ENCODE measurements at regions not wholly inside any gene's neighbourhood (a gene's known extent, or its start where the extent isn't known, plus 50 kb on each side); places are given as distances from the start of the nearest gene placed in this dataset.
"Not testable (repeated sequence)": the region's sequence is repeated elsewhere in the genome, so short reads cannot be mapped to it uniquely, and the experiment has no call there.

DNA sequence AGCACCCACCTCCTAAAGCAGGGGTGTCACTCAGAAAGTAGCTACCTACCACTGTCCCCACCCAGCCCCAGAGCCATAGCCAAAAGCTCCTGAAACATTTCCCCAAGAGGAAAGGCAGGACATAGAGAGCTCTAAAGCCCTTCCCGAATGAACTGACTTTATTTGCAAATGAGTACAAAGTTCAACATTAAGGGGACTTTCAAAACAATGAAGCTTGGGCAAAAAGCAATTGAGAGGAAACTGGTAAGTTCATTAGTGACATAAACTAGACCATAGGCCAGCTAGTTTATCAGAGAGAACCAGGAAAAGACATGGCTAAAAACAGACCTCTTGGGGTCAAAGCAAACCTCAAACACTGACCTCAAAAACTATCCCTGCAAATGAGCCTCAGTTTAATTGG lies 72.7 kb downstream of the IGLL5 start:
- H3K4me3 ChIP-seq (replicated peaks; ENCODE audit: low read depth, low read length), result no peak overlapping the region
- TF ChIP-seq CTCF (IDR thresholded peaks at IDR 0.05; ENCODE audit: low read depth, low read length, missing control alignments), result no peak
- DNase-seq (ENCODE audit: extremely low read depth, low read depth), result no peak

GRCh38 chr22:22961574-22961973 lies 74.0 kb downstream of the IGLL5 start:
- no peak for TF ChIP-seq CTCF (IDR thresholded peaks at IDR 0.05; ENCODE audit: low read depth, low read length, missing control alignments)
- H3K4me3 ChIP-seq (replicated peaks; ENCODE audit: low read depth, low read length), result no peak overlapping the region
- no peak for DNase-seq (ENCODE audit: extremely low read depth, low read depth)

- DNase-seq (ENCODE audit: extremely low read depth, low read depth), result no peak
- no peak overlapping the region for H3K4me3 ChIP-seq (replicated peaks; ENCODE audit: low read depth, low read length)
- TF ChIP-seq CTCF (IDR thresholded peaks at IDR 0.05; ENCODE audit: low read depth, low read length, missing control alignments), result no peak
Measured at GRCh38 chr22:22968366-22968765, 80.8 kb downstream of the IGLL5 start.

GRCh38 chr22:22972605-22973004 lies 85.0 kb downstream of the IGLL5 start:
- DNase-seq (ENCODE audit: extremely low read depth, low read depth), result not testable (repeated sequence)

GRCh38 chr22:22973336-22973735 lies 85.7 kb downstream of the IGLL5 start:
- TF ChIP-seq CTCF (IDR thresholded peaks at IDR 0.05; ENCODE audit: low read depth, low read length, missing control alignments), result no peak
- DNase-seq (ENCODE audit: extremely low read depth, low read depth), result no peak
- H3K4me3 ChIP-seq (replicated peaks; ENCODE audit: low read depth, low read length), result no peak overlapping the region

More at GRCh38 chr22:22972605-22973004, 85.0 kb downstream of the IGLL5 start:
- not testable (repeated sequence) for H3K4me3 ChIP-seq (replicated peaks; ENCODE audit: low read depth, low read length)

DNA sequence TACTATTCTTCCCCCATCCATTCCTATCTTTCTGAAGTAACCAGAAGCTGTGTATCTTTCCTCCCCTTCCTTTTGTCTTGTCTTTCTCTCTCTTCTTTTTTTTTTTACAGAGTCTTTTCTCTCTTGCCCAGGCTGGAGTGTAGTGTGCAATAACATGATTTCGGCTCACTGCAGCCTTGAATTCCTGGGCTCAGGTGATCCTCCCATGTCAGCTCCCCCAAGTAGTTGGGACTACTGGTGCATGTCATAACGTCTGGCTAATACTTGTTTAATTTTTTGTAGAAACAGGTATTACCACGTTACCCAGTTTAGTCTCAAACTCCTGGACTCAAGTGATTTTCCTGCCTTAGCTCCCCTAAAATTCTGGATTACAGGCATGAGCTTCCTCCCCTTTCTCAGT lies 86.5 kb downstream of the IGLL5 start:
- no peak for TF ChIP-seq CTCF (IDR thresholded peaks at IDR 0.05; ENCODE audit: low read depth, low read length, missing control alignments)
- no peak overlapping the region for H3K4me3 ChIP-seq (replicated peaks; ENCODE audit: low read depth, low read length)
- DNase-seq (ENCODE audit: extremely low read depth, low read depth), result no peak

GRCh38 chr22:22974795-22975580 lies 87.4 kb downstream of the IGLL5 start:
- no peak for DNase-seq (ENCODE audit: extremely low read depth, low read depth)
- H3K4me3 ChIP-seq (replicated peaks; ENCODE audit: low read depth, low read length), result no peak overlapping the region
- TF ChIP-seq CTCF (IDR thresholded peaks at IDR 0.05; ENCODE audit: low read depth, low read length, missing control alignments), result no peak

All from HFF-Myc (cell line).